Lung (tissue), 11 donors: ENCODE measurements at regions not wholly inside any gene's neighbourhood (a gene's known extent, or its start where the extent isn't known, plus 50 kb on each side); places are given as distances from the start of the nearest gene placed in this dataset.

ENCODE experiments used
- ATAC-seq: fragments of 200-7000 bp; cut with Tn5 transposase; one replicate; pipeline ENCODE4 v1.9.1; 2020; ENCODE audit warnings: moderate number of reproducible peaks; ENCODE audit not compliant: insufficient read depth, low FRiP score
- DNase-seq, 3 donors: peaks; one replicate each; pipeline ENCODE4 v3.0.0-alpha.2; 2013 to 2017
- H3K27ac ChIP-seq, 2 donors: one replicate each; pipeline ENCODE4 v1.5.1; 2013; ENCODE audit warnings: mild to moderate bottlenecking in 2 of 2, moderate library complexity in 2 of 2, control low read depth in 1 of 2, inconsistent platforms in 1 of 2, low read depth in 1 of 2, low read length in 1 of 2
- H3K27me3 ChIP-seq, 3 donors: one replicate each; pipeline ENCODE4 v1.5.1; 2013; ENCODE audit warnings: low read length in 2 of 3; ENCODE audit not compliant: control insufficient read depth in 3 of 3, insufficient read depth in 3 of 3
- H3K36me3 ChIP-seq, 4 donors: one replicate each; pipeline ENCODE4 v1.5.1; 2013; ENCODE audit warnings: low read length in 4 of 4, mild to moderate bottlenecking in 1 of 4, moderate library complexity in 1 of 4; ENCODE audit not compliant: control insufficient read depth in 4 of 4, insufficient read depth in 4 of 4
- H3K4me1 ChIP-seq, 5 donors: one replicate each; pipeline ENCODE4 v1.5.1; 2013; ENCODE audit warnings: low read length in 5 of 5, mild to moderate bottlenecking in 2 of 5, moderate library complexity in 1 of 5; ENCODE audit not compliant: control insufficient read depth in 5 of 5, insufficient read depth in 5 of 5
- H3K4me3 ChIP-seq: one replicate; pipeline ENCODE4 v1.5.1; 2013; ENCODE audit warnings: mild to moderate bottlenecking, control low read depth, moderate library complexity
- H3K9ac ChIP-seq, 2 donors: one replicate each; pipeline ENCODE4 v1.5.1; 2013; ENCODE audit warnings: low read length in 2 of 2, control low read depth in 1 of 2; ENCODE audit not compliant: insufficient read depth in 1 of 2
- H3K9me3 ChIP-seq, 4 donors: one replicate each; pipeline ENCODE4 v1.5.1; 2013; ENCODE audit warnings: low read length in 3 of 4, mild to moderate bottlenecking in 1 of 4, moderate library complexity in 1 of 4; ENCODE audit not compliant: control insufficient read depth in 4 of 4, insufficient read depth in 3 of 4
- CTCF ChIP-seq: IDR thresholded peaks from 2 replicates; pipeline ENCODE4 v1.5.1; 2012; ENCODE audit warnings: mild to moderate bottlenecking; ENCODE audit errors: control extremely low read depth, extremely low read depth
- WGBS, 2 donors: extraction: QIAGEN DNeasy Blood & Tissue Kit; methylation state at CpG; one replicate each; pipeline ENCODE4 v1.1.7; 2013; 5-methylcytosine and 5-hydroxymethylcytosine counted together
- donor health status: control.
- donor health status: control.
- donor health status: Bipolar disorder and iron deficiency.
- donor health status: healthy.
- donor health status: DM: yes; HTN: yes; CAD: no.

GRCh38 chr6:87830907-87831306 lies 128.9 kb upstream of the AKIRIN2 start:
- H3K4me3 ChIP-seq: no peak overlapping the region
- WGBS, 2 donors: 75 to 76% methylated on average over 4 of the region's 4 CpGs
- ATAC-seq: no peak

GRCh38 chr6:87829622-87830121 lies 127.6 kb upstream of the AKIRIN2 start:
- peaks cover 0 to 31% (median 0%) of the 10 kb centered on the region in 5 donors for H3K4me1 ChIP-seq
- H3K27me3 ChIP-seq: no peaks in the 10 kb centered on the region
- no peaks in the 10 kb centered on the region for H3K36me3 ChIP-seq
- H3K9ac ChIP-seq: no peak overlapping the region
- ATAC-seq (no peak), DNase-seq (no peak)
- no peak overlapping the region for H3K4me3 ChIP-seq
- no peaks in the 10 kb centered on the region for H3K9me3 ChIP-seq
- no peak overlapping the region for H3K27ac ChIP-seq
- no peak for TF ChIP-seq CTCF

More at GRCh38 chr6:87830907-87831306, 128.9 kb upstream of the AKIRIN2 start:
- Histone ChIP-seq H3K36me3 (no peaks in the 10 kb centered on the region), H3K4me1 (peaks cover 0 to 20% (median 0%) of the 10 kb centered on the region in 5 donors), H3K9ac (no peak overlapping the region), H3K27me3 (no peaks in the 10 kb centered on the region), H3K9me3 (no peaks in the 10 kb centered on the region), H3K27ac (no peak overlapping the region)
- DNase-seq: no peak
- TF ChIP-seq CTCF: no peak

- Histone ChIP-seq H3K36me3 (no peaks in the 10 kb centered on the region), H3K27me3 (no peaks in the 10 kb centered on the region), H3K27ac (no peak overlapping the region), H3K4me3 (no peak overlapping the region), H3K9ac (no peak overlapping the region), H3K9me3 (no peaks in the 10 kb centered on the region), H3K4me1 (peaks cover 0 to 31% (median 0%) of the 10 kb centered on the region in 5 donors)
- WGBS, 2 donors: 85 to 96% methylated on average over 3 of the region's 3 CpGs
- ATAC-seq (no peak), DNase-seq (no peak)
- no peak for TF ChIP-seq CTCF
These were observed 126.0 kb upstream of the AKIRIN2 start for GRCh38 chr6:87828044-87828443.

- no peaks in the 10 kb centered on the region for H3K27me3 ChIP-seq
- ATAC-seq: no peak
- WGBS, 2 donors: 57 to 71% methylated on average over 6 of the region's 6 CpGs
- DNase-seq: peak; percentile 73 to 92 (median 86)
- H3K4me3 ChIP-seq: no peak overlapping the region
- no peaks in the 10 kb centered on the region for H3K36me3 ChIP-seq
- H3K4me1 ChIP-seq: peaks cover 0 to 34% (median 0%) of the 10 kb centered on the region in 5 donors
- no peak overlapping the region for H3K27ac ChIP-seq
- H3K9me3 ChIP-seq: no peaks in the 10 kb centered on the region
- H3K9ac ChIP-seq: no peak overlapping the region
- no peak for TF ChIP-seq CTCF
These were observed 125.3 kb upstream of the AKIRIN2 start for GRCh38 chr6:87827346-87827745.
